ENCODE measurements at regions not wholly inside any gene's neighbourhood (a gene's known extent, or its start where the extent isn't known, plus 50 kb on each side); places are given as distances from the start of the nearest gene placed in this dataset.
A peak's percentile ranks its signal among the peaks of the same experiment; 100 is the strongest.

DNA sequence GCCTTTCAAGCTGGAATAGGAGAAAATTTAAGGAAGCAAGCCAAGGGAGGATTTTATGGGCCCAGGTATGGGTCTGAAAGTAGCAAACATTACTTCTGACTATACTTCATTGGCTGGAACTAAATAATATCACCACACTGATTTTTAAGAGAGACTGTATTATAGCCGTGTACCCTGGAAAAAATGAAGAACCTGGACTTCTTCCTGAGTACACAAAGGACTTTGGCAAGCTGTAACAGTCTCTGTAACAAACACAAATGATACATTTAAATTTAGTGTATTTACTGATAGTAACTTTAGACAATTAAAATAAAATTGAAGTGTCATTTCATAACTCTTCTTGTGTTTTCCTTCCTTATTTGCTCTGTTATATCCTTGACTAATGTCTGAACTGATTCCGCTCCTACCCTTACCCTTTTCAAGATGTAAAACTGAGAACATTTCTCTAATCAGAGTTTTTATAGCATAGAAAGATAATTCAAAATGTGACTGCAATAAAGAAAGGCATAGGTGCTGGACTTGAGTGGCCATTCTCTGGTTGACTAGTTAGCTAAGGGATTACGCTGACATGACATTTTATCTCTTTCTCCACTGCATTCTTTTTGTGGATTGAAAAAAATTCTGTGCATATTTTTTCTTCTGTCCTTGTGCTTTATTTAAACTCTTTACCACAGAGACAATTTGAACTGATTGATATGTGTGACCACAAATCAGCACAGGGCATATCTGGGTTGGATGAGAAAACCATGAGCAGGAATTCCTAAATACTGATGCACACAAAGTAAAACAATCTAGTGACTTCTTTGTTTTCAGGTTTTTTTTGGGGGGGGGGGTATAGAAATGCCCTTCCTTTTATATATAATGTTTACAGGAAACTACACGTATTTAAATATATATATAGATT is 349.7 kb downstream of the MDFIC start:
- DNase-seq (ENCODE audit: low read depth), result peak; percentile 76

DNA sequence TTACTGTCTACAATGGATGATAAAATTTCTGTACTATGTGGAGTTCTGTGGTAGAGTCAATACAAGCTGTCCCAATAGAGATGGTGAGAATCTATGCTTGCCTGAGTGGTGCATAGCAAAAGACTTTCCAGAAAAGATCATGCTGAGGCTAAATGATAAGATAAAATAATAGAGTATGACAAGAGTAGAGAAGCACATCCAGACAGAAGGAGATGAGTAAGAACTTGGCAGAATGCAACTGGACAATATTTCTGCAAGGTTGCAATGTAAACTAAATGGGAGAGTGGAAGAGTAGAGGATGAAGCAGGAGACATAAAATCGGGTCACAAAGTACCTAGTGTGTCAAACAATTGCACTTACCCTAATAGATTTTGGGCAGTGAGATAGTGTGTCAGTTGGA is 347.6 kb downstream of the MDFIC start:
- DNase-seq (ENCODE audit: low read depth), result peak; percentile 25

DNA sequence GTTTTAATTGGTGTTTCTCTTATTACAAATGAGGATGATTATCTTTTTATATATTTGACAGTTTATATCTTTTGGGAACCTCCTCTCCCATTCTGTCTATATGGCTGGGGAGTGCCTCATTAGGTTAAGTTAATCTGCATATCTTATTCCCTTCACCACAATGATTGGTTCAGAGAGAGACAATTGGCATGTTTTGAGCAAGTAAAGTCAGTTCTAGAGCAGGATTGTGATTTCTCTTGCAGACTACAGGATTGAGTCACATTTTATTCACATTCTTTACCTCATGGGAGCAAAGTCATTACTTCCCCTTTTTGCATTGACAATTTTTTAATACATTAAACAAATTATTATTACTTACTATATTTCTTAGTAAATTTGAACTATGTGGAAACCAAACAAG is 345.6 kb downstream of the MDFIC start:
- DNase-seq (ENCODE audit: low read depth), result no peak

DNA sequence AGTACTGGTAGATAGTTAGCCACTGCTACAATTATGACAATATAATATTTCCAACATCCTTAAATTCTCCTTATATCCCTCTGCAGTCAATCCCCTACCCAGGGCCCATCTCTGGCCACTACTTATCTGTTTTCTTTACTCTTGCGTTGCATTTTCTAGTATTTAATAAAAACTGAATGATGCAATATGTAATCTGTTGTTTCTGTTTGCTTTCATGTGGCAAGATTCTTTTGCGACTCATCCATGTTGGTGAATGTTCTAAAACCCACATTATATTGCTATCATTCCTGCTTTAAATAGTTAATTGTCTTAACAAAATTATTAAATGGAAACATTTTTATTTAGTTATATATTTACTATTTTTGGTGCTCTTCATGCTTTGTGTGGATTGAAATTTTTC is 338.5 kb downstream of the MDFIC start:
- DNase-seq (ENCODE audit: low read depth), result peak; percentile 40

DNA sequence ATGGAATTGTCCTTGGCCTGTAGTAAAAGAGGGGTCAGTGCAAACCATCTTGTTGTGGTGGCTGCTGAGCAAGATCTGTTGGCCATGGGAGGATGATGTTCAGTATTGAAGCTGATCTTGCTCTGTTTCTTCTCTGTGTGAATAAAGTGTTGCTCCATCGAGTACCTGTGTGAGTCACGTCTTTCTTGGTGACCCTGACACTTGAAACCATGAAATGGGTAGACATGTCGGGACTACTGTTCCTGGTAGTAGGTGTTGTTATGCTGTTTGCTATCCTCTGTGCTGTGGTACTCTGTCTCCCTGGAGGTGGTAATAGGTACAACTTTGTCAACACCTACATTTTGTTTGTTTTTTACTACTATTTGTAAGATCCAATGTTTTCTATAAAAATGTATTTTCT is 330.6 kb downstream of the MDFIC start:
- DNase-seq (ENCODE audit: low read depth), result no peak

DNA sequence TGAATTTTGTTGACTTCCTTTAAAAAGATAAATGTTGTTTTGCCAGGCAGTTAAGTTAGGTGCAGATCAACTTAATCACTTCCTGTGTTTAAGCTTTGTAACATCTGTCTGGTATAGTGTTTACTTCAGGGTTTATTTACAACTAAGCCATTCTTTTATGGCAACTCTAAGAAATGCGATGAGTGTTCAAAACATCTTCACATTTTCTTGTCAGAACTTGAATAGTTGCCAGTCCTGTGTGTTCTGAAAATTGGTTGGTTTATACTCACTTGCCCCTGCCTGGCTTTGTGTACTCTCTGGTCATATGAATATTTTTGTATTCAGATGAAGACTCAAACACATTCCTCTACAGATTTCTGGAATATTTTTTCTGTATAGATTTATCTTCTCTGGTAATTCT is 327.2 kb downstream of the MDFIC start:
- peak; percentile 64 for DNase-seq (ENCODE audit: low read depth)

DNA sequence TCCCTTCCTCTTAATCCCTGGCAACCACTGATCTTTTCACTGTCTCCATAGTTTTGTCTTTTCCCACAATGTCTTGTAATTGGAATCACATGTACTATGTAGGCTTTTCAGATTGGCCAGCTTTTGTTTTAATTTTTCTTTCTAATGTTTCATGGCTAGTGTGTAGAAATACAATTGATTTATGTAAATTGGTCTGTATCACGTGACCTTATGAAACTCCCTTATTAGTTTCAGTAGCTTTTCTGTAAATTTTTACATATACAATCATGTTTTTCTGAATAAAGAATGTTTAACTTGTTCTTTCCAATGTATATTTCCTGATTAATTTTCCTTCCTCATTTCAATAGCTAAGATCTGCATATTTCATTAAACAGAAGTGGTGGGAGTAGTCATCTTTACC is 319.3 kb downstream of the MDFIC start:
- no peak for DNase-seq (ENCODE audit: low read depth)

DNA sequence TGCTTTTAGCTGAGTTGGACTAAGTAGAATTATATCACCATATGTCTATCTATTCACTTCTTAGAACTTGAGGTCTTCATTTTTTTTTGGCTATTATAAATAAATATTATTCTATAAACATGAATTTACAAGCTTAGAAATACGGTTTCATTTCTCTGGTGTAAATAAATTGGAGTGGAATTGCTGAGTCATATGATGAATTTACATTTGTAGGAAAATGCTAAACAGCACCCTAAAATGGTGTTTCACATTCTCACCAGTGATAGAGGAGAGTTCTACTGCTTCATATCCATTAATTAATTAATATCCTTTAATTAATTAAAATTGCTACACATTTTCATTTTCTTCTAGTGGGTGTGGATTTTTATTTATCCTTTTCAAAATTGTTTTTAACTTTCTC is 318.3 kb downstream of the MDFIC start:
- peak; percentile 29 for DNase-seq (ENCODE audit: low read depth)

DNA sequence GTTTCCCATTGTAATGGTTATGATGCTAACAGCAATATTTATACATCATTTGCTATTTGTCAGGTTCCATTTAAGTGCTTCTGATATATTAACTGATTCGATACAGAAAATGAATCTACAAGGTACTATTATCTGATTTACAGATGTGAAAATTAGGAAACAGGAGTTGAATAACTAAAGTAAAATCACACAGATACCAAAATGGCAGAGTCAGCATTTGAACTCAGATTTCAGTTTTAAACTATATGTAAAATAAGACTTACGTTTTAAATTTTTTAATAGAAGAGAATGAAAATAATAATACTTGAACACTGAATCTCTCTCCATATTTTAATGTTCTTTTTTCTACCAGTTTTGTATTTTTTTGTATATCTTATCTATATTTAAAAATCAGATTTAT is 313.2 kb downstream of the MDFIC start:
- DNase-seq (ENCODE audit: low read depth), result no peak

DNA sequence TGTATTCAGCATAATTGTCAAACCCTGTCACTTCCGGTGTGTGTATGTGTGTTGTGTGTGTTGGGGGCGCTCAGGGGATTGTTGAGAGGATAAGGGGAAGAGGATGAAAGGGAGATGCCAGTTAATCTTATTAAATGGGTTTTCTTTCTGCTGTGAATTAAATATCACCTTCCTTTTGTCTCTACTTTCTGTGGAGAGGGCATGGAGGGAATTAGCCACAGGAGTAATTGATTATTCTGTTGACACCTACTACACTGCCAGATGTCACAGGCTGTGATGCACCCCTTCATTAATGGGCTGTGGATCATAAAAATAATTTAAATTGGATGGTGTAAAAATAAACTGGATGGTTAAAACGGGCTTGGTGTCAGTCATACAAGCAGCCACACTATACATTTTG is 311.9 kb downstream of the MDFIC start:
- no peak for DNase-seq (ENCODE audit: low read depth)

DNA sequence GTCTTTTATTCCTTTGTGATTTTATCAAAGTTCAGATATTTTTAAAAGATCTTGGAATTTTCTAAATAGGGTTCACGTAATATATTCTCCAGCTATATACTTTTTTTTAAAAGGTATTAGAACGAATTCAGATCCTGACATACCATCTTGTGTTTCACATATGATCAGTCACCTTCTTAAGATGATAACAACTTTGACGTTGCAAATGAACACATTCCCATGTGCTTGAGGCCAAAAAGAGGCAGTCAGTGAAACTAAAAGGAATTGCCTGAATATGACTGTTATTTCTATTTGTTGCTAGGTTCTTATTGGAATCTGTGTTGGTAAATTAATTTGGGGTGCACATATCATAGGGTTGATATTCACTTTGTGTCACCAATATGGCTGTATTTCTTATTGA is 310.1 kb downstream of the MDFIC start:
- DNase-seq (ENCODE audit: low read depth), result no peak

DNA sequence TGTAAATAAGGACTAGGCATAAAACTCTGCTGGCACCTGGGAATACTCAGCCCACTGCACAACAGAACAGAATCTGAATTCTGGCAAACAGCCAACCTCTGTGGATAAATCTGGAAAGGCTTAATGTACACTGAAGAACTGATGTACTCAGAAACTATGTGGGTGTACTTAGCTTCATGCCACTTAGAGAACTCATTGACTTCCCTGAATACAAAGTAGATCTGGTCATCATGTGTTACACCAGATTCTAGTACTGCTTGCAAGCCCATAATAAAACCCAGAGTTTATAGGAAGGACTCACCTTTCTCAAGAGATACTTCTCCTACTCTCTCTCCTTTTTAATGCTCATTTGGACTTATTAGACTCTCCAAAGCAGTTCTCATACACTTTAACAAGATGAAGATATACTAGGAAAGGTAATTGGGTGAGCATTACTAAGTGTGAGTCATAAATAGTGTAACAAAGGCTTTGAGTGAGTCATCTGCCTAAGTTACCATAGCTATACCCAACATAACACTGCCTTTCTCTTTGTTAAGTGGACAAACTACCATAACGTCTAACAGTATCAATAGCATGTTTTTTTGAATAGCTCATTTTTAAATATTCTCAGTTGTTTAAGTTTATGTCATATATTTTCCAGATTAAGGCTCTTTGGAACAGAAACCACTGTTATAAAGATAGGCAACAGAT is 309.1 kb downstream of the MDFIC start:
- peak; percentile 92 for DNase-seq (ENCODE audit: low read depth)

DNA sequence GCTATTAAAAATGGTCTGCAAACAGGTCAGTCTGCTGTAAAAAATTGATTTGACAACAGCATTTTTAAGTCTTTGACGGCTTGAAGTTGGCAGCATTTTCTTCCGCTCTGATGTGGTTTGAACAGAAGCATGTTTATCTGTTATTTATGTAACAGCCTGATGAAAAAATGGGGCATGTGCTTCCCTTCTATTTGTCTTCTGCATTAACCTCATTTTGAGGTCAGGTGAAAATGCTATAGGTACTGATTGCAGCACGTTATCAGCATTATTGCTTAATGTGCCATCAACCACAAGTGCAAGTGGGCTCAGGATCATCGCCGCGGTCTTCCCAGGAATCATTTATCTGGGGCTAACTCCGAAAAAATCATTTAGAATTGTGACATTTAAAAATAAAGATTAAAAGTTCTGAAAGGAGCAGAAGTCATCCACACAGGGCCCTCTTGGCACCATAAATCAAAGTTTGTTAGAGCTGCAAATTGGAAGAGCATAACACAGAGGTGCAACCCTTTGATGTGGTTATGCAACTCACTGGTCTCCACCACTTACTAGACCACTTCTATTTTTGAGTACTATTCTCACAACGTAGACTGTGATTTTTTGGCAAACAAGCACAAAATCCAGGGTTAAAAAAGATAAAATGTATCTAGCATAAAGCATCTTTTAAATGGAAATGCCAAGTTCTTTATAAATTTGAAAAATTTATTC is 307.7 kb downstream of the MDFIC start:
- DNase-seq (ENCODE audit: low read depth), result no peak

DNA sequence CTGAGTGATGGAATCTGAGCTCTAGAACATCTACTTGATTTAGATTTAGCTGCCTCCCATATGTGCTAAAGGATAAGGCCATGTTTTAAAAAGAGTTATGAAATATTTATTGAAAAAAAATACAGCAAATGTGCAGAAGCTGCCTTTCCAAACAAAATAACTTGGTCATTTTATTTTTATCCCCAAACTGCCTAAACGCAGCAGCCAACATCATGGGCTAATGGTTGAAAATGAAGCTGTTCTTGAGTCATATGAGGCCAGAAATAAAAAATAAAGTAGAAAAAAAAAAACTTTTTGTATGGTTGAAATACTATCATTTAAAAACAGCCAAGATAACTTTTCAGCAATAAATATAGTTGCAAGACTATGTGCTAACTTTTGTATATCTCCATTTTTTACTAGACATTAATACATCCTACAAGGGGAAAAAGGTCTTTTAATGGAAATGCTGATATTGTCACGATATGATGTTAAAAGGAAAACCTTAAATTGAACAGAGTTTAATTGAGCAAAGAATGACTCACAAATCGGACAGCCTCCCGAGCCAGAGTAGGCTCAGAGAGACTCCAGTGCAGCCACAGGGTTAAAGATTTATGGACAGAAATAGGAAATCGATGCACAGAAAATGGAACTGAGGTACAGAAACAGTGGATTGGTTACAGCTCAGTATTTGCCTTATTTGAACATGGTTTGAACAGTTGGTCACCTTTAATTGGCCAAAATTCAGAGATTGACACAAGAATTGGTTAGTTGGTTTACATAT is 305.8 kb downstream of the MDFIC start:
- no peak for DNase-seq (ENCODE audit: low read depth)

DNA sequence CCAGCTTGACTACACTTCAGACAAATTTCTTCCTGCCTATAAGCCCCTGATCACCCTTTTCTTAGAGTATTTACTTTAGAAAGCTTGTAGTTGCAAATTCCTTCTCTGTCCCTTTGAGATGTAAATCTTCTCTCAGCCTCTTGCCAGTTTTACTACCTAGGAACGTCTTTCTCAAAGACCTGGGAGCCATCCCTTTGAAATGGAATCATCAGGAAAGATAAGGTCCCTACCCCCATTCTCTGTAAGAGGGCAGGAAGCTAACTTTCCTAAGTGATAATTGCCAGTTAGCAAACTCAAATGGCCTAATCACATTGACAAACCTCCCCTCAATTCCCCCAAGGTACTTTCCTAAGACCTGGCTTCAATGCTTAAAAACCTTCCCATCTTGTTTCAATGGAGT is 304.5 kb downstream of the MDFIC start:
- no peak for DNase-seq (ENCODE audit: low read depth)

DNA sequence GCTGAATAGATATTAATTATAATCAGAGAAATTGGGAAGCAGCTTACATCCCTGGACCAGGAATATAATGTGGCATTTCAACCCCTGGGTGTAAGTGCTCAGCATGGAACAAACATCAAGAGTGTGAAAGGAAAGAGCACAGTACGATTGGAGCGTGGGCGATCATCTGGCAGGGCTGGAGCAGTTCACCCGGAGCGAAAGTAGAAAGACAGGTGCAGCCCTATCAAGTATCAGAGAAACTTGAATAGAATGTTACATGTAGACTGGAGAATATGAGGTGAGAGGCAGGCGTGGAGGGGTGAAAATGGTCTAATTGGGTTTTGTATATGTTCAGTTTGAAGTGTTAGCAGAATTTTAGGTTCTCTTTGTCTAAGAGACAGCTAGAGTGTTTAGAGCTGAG is 303.0 kb downstream of the MDFIC start:
- no peak for DNase-seq (ENCODE audit: low read depth)

DNA sequence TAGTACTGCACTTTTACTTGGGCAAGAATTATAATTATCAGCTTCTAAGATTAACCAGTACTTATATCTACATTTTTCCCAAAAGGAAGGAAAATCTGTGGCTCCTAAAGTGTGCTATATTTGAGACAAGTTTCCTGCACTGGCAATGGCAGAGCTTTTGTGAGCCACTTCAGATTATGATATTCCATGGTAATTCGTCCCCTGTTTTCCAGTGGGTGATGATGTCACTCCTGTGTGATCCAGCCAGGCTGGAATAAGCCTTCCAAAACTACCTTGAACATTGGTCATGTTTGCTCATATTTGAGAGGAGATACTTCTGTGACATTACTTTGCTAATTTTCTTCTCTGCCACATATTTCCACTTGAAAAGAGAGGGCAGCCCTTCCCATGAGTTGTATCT is 302.1 kb downstream of the MDFIC start:
- no peak for DNase-seq (ENCODE audit: low read depth)

DNA sequence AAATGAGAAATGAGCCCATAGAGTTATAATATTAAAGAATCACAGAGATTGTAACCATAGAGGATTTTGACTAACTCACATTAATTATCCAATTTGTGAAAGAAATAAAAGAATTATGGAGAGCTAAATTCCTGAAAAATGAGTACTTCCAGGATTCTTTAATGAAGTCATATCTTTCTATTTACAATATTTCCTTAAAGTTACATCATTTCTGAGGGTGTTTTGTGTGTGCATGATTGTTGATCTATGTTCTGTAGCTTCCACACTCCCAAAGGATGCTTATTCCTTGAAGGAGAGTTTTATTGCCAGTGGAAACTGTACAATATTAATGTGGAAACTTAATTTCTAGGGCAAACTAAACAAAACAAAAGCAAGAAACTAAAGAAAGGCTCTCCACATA is 299.6 kb downstream of the MDFIC start:
- no peak for DNase-seq (ENCODE audit: low read depth)

DNA sequence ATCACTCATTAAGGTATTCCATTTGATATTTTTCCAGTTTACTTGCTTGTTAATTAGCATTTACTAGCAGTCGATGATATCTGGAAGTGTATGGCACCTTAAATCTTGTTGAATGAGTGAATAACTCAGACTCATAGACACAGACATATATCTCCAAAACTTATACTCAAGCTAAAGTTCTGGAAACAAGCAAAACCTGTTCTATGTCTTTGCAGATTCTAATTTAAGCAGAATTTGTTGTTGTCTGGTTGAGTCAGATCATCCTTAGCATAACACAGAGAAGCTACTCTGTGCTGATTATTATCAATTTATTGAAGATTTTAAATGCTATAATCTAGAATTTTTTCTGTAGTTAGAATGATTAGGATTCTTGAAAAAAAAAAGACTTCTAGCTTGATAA is 296.2 kb downstream of the MDFIC start:
- DNase-seq (ENCODE audit: low read depth), result no peak

DNA sequence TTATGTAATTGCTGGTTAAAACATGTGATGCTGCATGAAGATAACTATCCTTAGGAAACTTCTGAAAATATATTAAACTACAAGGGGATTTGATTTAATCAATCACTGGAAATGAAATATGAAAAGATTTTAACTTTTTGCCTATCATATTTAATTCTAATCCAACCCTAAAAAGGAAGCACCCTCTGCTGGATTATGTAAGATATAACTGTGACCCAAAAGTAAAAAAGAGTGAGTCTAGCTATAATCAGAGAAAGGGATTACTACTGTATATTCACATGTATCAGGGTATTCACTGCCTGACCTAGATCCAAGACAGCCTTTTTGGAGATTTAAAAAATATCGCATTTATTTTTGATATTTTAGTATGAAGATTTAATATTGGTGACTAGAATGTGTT is 295.5 kb downstream of the MDFIC start:
- no peak for DNase-seq (ENCODE audit: low read depth)

DNA sequence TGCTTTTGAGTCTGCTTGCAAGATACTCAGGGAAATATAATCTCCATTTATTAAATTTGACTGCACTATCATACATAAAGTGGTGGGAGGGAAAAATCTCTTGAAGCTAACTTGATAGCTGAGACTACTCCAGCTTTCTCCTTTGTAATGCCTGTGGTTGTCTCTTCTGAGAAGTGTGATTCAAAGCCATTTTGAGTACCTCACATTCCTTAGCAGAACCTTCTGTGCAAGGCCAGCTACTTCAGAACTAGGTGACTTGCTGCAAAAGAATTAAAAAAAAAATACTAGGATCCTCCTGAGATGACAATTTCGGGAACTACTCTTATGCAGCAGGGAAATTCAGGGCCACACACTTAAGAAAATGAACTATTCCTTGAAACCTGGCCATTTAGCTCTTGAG is 294.8 kb downstream of the MDFIC start:
- DNase-seq (ENCODE audit: low read depth), result no peak

DNA sequence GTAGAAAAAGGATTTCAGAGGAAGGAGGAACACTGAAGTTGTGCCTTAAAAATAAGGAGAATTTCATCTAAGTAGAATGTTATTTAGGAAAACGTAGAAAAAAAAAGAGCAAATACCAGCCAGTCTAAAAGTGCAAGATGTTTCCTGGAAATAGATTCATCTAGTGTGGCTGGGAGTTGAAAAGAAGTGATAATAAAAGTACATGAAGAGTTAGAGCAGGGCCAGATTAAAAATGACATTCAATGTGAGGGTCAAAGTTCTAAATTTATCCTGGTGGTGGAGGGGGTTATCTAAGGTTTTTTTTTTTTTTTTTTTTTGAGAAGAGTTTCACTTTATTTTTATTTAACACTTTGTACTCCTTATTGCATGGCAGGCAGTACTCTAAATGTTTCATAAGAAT is 289.3 kb downstream of the MDFIC start:
- no peak for DNase-seq (ENCODE audit: low read depth)

Measured in iris pigment epithelial cell (primary cell).